Ascending aorta (tissue), 2 donors: ENCODE measurements at regions not wholly inside any gene's neighbourhood (a gene's known extent, or its start where the extent isn't known, plus 50 kb on each side); places are given as distances from the start of the nearest gene placed in this dataset.
"Not testable (repeated sequence)": the region's sequence is repeated elsewhere in the genome, so short reads cannot be mapped to it uniquely, and the experiment has no call there.

Experiments
- DNase-seq, 2 donors: peaks; one replicate each; pipeline ENCODE4 v3.0.0-alpha.2; 2019; ENCODE audit warnings: low spot score in 2 of 2
- H3K27ac ChIP-seq, 2 donors: fragments of 200-600 bp; sonication (generic); one replicate each; pipeline ENCODE4 v1.5.1; 2016 to 2017; ENCODE audit warnings: mild to moderate bottlenecking in 1 of 2
- H3K27me3 ChIP-seq: fragments of 200-600 bp; sonication (generic); one replicate; pipeline ENCODE4 v1.5.1; 2017
- H3K36me3 ChIP-seq, 2 donors: fragments of 200-600 bp; sonication (generic); one replicate each; pipeline ENCODE4 v1.5.1; 2016
- H3K4me1 ChIP-seq, 2 donors: fragments of 200-600 bp; sonication (generic); one replicate each; pipeline ENCODE4 v1.5.1; 2016 to 2017; ENCODE audit warnings: mild to moderate bottlenecking in 1 of 2
- H3K4me3 ChIP-seq, 2 donors: fragments of 200-600 bp; sonication (generic); one replicate each; pipeline ENCODE4 v1.5.1; 2016 to 2017; ENCODE audit warnings: mild to moderate bottlenecking in 1 of 2
- H3K9me3 ChIP-seq, 2 donors: fragments of 200-600 bp; sonication (generic); one replicate each; pipeline ENCODE4 v1.5.1; 2016
- intact Hi-C: fragments of 100-400 bp; cut with DNase I; formaldehyde crosslinking; loops from one replicate; pipeline ENCODE4 v1.15.1; 2023
- TF ChIP-seq, protein P1 (sequence below), 3 experiments: fragments of 200-600 bp in 2 of 3; fragments of 450-650 bp in 1 of 3; sonication (generic) in 2 of 3; IDR thresholded peaks; one replicate each; pipeline ENCODE4 v1.5.1; 2016 to 2019; ENCODE audit warnings: antibody characterized with exemption in 3 of 3, mild to moderate bottlenecking in 1 of 3, moderate library complexity in 1 of 3

DNA sequence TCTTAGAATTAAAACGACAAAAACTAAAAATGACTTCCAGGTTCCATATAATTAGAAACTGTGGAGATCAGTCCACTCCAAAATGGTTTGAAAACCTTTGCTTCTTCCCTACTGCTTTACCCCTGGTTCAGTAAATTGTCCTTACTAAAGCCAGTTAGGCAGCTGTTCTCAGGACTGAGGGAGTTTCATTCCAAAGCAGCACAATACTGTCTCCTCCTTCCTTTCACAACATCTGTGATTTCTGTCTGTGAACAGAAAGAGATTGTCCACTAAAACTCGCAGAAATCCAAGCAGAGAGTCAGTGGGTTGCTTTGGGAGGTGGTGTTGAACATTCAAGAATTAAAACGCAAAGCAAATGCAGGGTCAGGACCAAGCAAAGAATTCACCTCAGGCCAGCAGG lies 740.8 kb upstream of the ZNF608 start:
- H3K4me1 ChIP-seq = peaks cover 7 to 9% of the 10 kb centered on the region in 2 donors
- no peak overlapping the region for H3K27ac ChIP-seq
- H3K36me3 ChIP-seq = no peaks in the 10 kb centered on the region
- no peaks in the 10 kb centered on the region for H3K9me3 ChIP-seq
- no peaks in the 10 kb centered on the region for H3K27me3 ChIP-seq
- DNase-seq = no peak
- TF ChIP-seq, protein P1, sequence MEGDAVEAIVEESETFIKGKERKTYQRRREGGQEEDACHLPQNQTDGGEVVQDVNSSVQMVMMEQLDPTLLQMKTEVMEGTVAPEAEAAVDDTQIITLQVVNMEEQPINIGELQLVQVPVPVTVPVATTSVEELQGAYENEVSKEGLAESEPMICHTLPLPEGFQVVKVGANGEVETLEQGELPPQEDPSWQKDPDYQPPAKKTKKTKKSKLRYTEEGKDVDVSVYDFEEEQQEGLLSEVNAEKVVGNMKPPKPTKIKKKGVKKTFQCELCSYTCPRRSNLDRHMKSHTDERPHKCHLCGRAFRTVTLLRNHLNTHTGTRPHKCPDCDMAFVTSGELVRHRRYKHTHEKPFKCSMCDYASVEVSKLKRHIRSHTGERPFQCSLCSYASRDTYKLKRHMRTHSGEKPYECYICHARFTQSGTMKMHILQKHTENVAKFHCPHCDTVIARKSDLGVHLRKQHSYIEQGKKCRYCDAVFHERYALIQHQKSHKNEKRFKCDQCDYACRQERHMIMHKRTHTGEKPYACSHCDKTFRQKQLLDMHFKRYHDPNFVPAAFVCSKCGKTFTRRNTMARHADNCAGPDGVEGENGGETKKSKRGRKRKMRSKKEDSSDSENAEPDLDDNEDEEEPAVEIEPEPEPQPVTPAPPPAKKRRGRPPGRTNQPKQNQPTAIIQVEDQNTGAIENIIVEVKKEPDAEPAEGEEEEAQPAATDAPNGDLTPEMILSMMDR (IDR thresholded peaks at IDR 0.05) = no peak
- no peak overlapping the region for H3K4me3 ChIP-seq
- intact Hi-C loops = loop anchor here (5.0 to 10.0 kb wide), 3 partner anchors 645 to 972 kb away; partner anchors contain the start of gene ZNF608

DNA sequence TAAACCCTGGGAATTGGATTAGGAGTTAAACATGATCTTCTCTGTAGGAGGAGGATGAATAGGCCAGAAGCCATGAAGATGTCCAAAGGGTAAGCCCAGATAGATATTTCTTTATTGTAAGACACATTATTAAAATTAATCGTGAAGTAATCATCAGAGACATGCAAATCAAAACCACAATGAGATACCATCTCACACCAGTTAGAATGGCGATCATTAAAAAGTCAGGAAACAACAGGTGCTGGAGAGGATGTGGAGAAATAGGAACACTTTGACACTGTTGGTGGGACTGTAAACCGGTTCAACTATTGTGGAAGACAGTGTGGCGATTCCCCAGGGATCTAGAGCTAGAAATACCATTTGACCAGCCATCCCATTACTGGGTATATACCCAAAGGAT lies 741.2 kb upstream of the ZNF608 start:
- intact Hi-C loops = loop anchor here (5.0 to 10.0 kb wide), 3 partner anchors 645 to 973 kb away; partner anchors contain the start of gene ZNF608
- not testable (repeated sequence) for H3K4me1 ChIP-seq, H3K36me3 ChIP-seq

DNA sequence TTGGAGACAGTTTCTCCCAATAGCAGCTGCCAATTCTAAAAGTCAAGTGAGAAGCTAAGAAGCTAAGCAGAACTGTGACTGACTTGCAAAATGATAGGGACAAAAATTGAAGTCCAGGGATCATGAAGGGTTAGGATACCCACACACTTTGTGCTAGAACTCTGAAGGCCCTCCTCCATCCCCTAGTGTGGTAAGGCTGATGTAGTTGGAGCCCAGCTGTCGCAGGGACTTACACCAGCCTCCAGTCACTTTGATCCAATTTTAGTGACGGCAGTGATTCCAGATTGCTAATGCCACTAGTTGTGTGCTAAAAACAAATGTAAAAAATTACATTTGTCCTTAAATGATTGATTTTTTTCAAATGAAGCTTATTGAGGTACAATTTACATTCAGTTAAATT lies 742.7 kb upstream of the ZNF608 start:
- peaks cover 7 to 9% of the 10 kb centered on the region in 2 donors for H3K4me1 ChIP-seq
- DNase-seq = no peak
- TF ChIP-seq, protein P1 (IDR thresholded peaks at IDR 0.05) = no peak
- no peak overlapping the region for H3K4me3 ChIP-seq
- intact Hi-C loops = loop anchor here (5.0 to 10.0 kb wide), 3 partner anchors 647 to 974 kb away; partner anchors contain the start of gene ZNF608
- H3K27me3 ChIP-seq = no peaks in the 10 kb centered on the region
- H3K36me3 ChIP-seq = no peaks in the 10 kb centered on the region
- H3K27ac ChIP-seq = no peak overlapping the region
- peaks cover 0 to 4% of the 10 kb centered on the region in 2 donors for H3K9me3 ChIP-seq

More for the DNA sequence above, 741.2 kb upstream of the ZNF608 start:
- not testable (repeated sequence) for H3K27me3 ChIP-seq, H3K4me3 ChIP-seq, H3K27ac ChIP-seq, DNase-seq, H3K9me3 ChIP-seq

DNA sequence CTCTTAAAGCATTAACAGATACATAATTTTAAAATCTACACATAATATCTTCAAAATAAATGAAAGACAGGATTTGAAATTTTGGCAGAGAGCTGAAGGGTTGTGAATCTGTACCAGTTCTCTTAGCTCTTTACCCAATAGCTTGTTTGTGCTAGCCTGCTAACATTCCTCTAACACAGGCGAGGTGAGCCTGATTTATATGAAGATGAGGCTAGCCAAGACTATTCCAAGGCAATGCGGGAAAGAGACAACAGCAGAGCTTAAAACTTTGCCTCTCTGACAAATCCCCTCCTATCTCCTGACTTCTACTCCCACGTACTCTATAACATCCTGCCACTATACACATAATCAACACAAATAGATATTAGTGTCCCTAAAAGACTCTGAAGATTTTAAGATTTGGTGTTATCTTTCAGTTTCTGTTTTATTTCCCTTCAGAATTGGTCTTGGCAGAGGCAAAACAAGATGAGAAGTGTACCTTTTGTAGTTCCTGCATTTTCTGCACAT lies 745.6 kb upstream of the ZNF608 start:
- intact Hi-C loops = no loop called here
- H3K4me3 ChIP-seq = no peak overlapping the region
- DNase-seq = no peak

DNA sequence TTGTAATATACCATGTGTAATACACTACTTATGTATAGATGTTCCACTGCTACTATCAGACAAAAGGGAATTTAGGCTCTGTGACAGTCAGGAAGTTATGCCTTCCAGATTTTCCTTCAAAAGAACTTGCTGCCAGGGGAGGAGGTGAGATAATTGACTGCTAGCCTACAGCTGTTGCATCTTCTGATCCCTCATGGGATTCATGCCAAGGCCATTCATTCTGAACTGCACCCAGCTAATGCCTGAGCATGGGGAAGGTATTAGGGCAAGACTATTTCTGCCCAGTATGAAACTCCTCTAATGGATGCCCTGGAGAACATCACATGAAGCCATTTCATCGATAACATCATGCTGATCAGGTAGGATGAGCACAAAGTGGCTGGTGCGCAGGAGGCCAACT lies 746.5 kb upstream of the ZNF608 start:
- intact Hi-C loops = no loop called here
- Histone ChIP-seq H3K27me3 (no peaks in the 10 kb centered on the region), H3K4me3 (no peak overlapping the region), H3K9me3 (peaks cover 0 to 4% of the 10 kb centered on the region in 2 donors), H3K4me1 (no peaks in the 10 kb centered on the region), H3K27ac (no peak overlapping the region), H3K36me3 (no peaks in the 10 kb centered on the region)
- no peak for DNase-seq
- TF ChIP-seq, protein P1 (IDR thresholded peaks at IDR 0.05) = no peak

More for the DNA sequence above, 745.6 kb upstream of the ZNF608 start:
- Histone ChIP-seq H3K4me1 (no peaks in the 10 kb centered on the region), H3K9me3 (peaks cover 0 to 4% of the 10 kb centered on the region in 2 donors), H3K27ac (no peak overlapping the region), H3K27me3 (no peaks in the 10 kb centered on the region), H3K36me3 (no peaks in the 10 kb centered on the region)
- TF ChIP-seq, protein P1 (IDR thresholded peaks at IDR 0.05) = no peak

DNA sequence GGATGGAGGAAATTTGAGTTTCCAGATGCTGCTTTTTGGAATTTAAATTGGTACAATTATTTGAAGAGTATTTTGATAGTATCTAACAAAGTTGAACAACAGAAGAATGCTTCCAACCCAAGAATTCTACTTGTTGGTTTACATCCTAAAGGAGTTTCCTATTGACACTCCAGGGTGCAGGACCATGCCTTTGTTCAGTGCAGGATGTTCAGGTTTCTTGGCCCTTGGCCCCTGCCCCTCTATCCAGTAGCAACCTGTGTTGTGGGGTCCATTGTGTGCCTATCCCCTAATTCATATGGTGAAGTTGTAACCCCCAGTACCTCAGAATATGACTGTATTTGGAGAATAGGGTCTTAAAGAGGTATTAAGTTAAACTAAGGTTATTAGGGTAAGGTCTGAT lies 750.0 kb upstream of the ZNF608 start:
- Histone ChIP-seq H3K4me3 (no peak overlapping the region), H3K27ac (no peak overlapping the region), H3K9me3 (peaks cover 0 to 4% of the 10 kb centered on the region in 2 donors), H3K27me3 (no peaks in the 10 kb centered on the region), H3K4me1 (no peaks in the 10 kb centered on the region), H3K36me3 (no peaks in the 10 kb centered on the region)
- DNase-seq = no peak
- TF ChIP-seq, protein P1 (IDR thresholded peaks at IDR 0.05) = no peak
- intact Hi-C loops = no loop called here
